HEK293 (cell line): ENCODE measurements at regions not wholly inside any gene's neighbourhood (a gene's known extent, or its start where the extent isn't known, plus 50 kb on each side); places are given as distances from the start of the nearest gene placed in this dataset.

Source experiments
- CTCF ChIA-PET: fragments of 350-600 bp; formaldehyde crosslinking; extraction: SDS; loops from one replicate; lab custom pipeline; 2021; ENCODE audit warnings: antibody characterized with exemption; lab: Yijun Ruan, JAX
- POLR2A ChIA-PET: fragments of 300-600 bp; formaldehyde crosslinking; extraction: SDS; loops from one replicate; lab custom pipeline; 2020; ENCODE audit warnings: antibody characterized with exemption, inconsistent platforms; lab: Yijun Ruan, JAX
- H3K27ac ChIP-seq: fragments of 200-500 bp; sonication (Bioruptor generic); 2 replicates; pipeline ENCODE4 v1.5.1; 2014; ENCODE audit warnings: low read depth, low read length, control low read depth, inconsistent platforms; ENCODE audit errors: extremely low read depth
- H3K36me3 ChIP-seq, 2 experiments: fragments of 200-500 bp in 1 of 2; sonication (Bioruptor generic) in 1 of 2; 1 replicate in 1 of 2; 2 replicates in 1 of 2; pipeline ENCODE4 v1.5.1; 2014 to 2017; ENCODE audit warnings: inconsistent platforms in 2 of 2, low read length in 2 of 2; ENCODE audit not compliant: control insufficient read depth in 2 of 2, insufficient read depth in 1 of 2
- H3K4me1 ChIP-seq: fragments of 200-500 bp; sonication (Bioruptor generic); 2 replicates; pipeline ENCODE4 v1.5.1; 2014; ENCODE audit warnings: mild to moderate bottlenecking, low read length, inconsistent platforms; ENCODE audit not compliant: control insufficient read depth, insufficient read depth
- H3K4me3 ChIP-seq: 2 replicates; pipeline ENCODE4 v1.5.1; 2011; ENCODE audit warnings: low read depth, mild to moderate bottlenecking, control low read depth, low read length, moderate library complexity
- H3K9me3 ChIP-seq: fragments of 200-500 bp; sonication (Bioruptor generic); 2 replicates; pipeline ENCODE4 v1.5.1; 2014; ENCODE audit warnings: low read depth, low read length, inconsistent platforms; ENCODE audit not compliant: control insufficient read depth, insufficient read depth
- EGR2 ChIP-seq: fragments of 450-650 bp; formaldehyde crosslinking; IDR thresholded peaks from 2 replicates; pipeline ENCODE4 v1.5.1; 2016; ENCODE audit warnings: low read depth, missing biosample characterization, missing genetic modification characterization
- INSM2 ChIP-seq: fragments of 450-650 bp; formaldehyde crosslinking; IDR thresholded peaks from 2 replicates; pipeline ENCODE4 v1.5.1; 2016; ENCODE audit warnings: missing biosample characterization, missing genetic modification characterization
- KLF10 ChIP-seq: fragments of 450-650 bp; IDR thresholded peaks from 2 replicates; pipeline ENCODE4 v1.5.1; 2018; ENCODE audit warnings: missing biosample characterization, mild to moderate bottlenecking, missing genetic modification characterization
- OVOL3 ChIP-seq: fragments of 450-650 bp; formaldehyde crosslinking; IDR thresholded peaks from 2 replicates; pipeline ENCODE4 v1.5.1; 2016; ENCODE audit warnings: missing biosample characterization, missing genetic modification characterization
- SALL2 ChIP-seq: fragments of 450-650 bp; formaldehyde crosslinking; IDR thresholded peaks from 2 replicates; pipeline ENCODE4 v1.5.0; 2017; ENCODE audit warnings: missing biosample characterization, mild to moderate bottlenecking, missing genetic modification characterization, borderline replicate concordance
- SP2 ChIP-seq: fragments of 450-650 bp; formaldehyde crosslinking; IDR thresholded peaks from 2 replicates; pipeline ENCODE4 v1.5.1; 2016; ENCODE audit warnings: missing biosample characterization, missing genetic modification characterization
- TSHZ1 ChIP-seq: fragments of 450-650 bp; formaldehyde crosslinking; IDR thresholded peaks from 2 replicates; pipeline ENCODE4 v1.5.1; 2016; ENCODE audit warnings: missing biosample characterization, missing genetic modification characterization, borderline replicate concordance
- ZNF132 ChIP-seq: fragments of 450-650 bp; formaldehyde crosslinking; IDR thresholded peaks from 2 replicates; pipeline ENCODE4 v1.5.1; 2017; ENCODE audit warnings: missing biosample characterization, missing genetic modification characterization, borderline replicate concordance
- ZNF16 ChIP-seq: fragments of 450-650 bp; formaldehyde crosslinking; IDR thresholded peaks from 2 replicates; pipeline ENCODE4 v1.5.1; 2016; ENCODE audit warnings: low read depth, missing biosample characterization, missing genetic modification characterization
- ZNF169 ChIP-seq: fragments of 450-650 bp; formaldehyde crosslinking; IDR thresholded peaks from 2 replicates; pipeline ENCODE4 v1.5.1; 2016; ENCODE audit warnings: missing biosample characterization, missing genetic modification characterization
- ZNF221 ChIP-seq: fragments of 450-650 bp; formaldehyde crosslinking; IDR thresholded peaks from 2 replicates; pipeline ENCODE4 v1.5.1; 2017; ENCODE audit warnings: missing biosample characterization, missing genetic modification characterization, borderline replicate concordance
- ZNF24 ChIP-seq: fragments of 450-650 bp; formaldehyde crosslinking; IDR thresholded peaks from 2 replicates; pipeline ENCODE4 v1.5.1; 2016; ENCODE audit warnings: missing biosample characterization, missing genetic modification characterization
- ZNF248 ChIP-seq: fragments of 450-650 bp; formaldehyde crosslinking; IDR thresholded peaks from 2 replicates; pipeline ENCODE4 v1.5.1; 2017; ENCODE audit warnings: missing biosample characterization, missing genetic modification characterization
- ZNF514 ChIP-seq: fragments of 450-650 bp; formaldehyde crosslinking; IDR thresholded peaks from 2 replicates; pipeline ENCODE4 v1.5.1; 2016; ENCODE audit warnings: missing biosample characterization, missing genetic modification characterization
- ZNF521 ChIP-seq: fragments of 450-650 bp; formaldehyde crosslinking; IDR thresholded peaks from 2 replicates; pipeline ENCODE4 v1.5.1; 2017; ENCODE audit warnings: missing biosample characterization, mild to moderate bottlenecking, missing genetic modification characterization
- ZNF555 ChIP-seq: fragments of 450-650 bp; formaldehyde crosslinking; conservative IDR thresholded peaks from 2 replicates; pipeline ENCODE4 v1.5.1; 2017; ENCODE audit warnings: missing biosample characterization, mild to moderate bottlenecking, missing genetic modification characterization, inconsistent platforms
- ZNF580 ChIP-seq: fragments of 450-650 bp; formaldehyde crosslinking; IDR thresholded peaks from 2 replicates; pipeline ENCODE4 v1.5.1; 2016; ENCODE audit warnings: missing biosample characterization, missing genetic modification characterization
- ZNF585B ChIP-seq: fragments of 450-650 bp; formaldehyde crosslinking; IDR thresholded peaks from 2 replicates; pipeline ENCODE4 v1.5.1; 2016; ENCODE audit warnings: missing biosample characterization, missing genetic modification characterization
- ZNF621 ChIP-seq: fragments of 450-650 bp; formaldehyde crosslinking; IDR thresholded peaks from 2 replicates; pipeline ENCODE4 v1.5.1; 2017; ENCODE audit warnings: missing biosample characterization, missing genetic modification characterization
- ZNF660 ChIP-seq: fragments of 450-650 bp; IDR thresholded peaks from 2 replicates; pipeline ENCODE4 v1.5.1; 2018; ENCODE audit warnings: missing biosample characterization, mild to moderate bottlenecking, missing genetic modification characterization

- TF ChIP-seq ZNF621 (tag by site-specific recombination): no peak
Observed at GRCh38 chr3:5673521-5673920, 486.0 kb downstream of the EDEM1 start (continued).

- no peaks in the 10 kb centered on the region for H3K4me1 ChIP-seq
- H3K9me3 ChIP-seq: no peaks in the 10 kb centered on the region
- H3K27ac ChIP-seq: no peak overlapping the region
- H3K4me3 ChIP-seq: no peak overlapping the region
- ChIA-PET POLR2A (no interaction called here), CTCF (no interaction called here)
- H3K36me3 ChIP-seq: no peaks in the 10 kb centered on the region
- no peak for TF ChIP-seq ZNF248 (tag by site-specific recombination)
- no peak for TF ChIP-seq ZNF555 (tag by site-specific recombination)
- no peak for TF ChIP-seq INSM2 (tag by site-specific recombination)
- TF ChIP-seq EGR2 (tag by site-specific recombination): no peak
- no peak for TF ChIP-seq OVOL3
- TF ChIP-seq ZNF221 (tag by site-specific recombination): no peak
- no peak for TF ChIP-seq KLF10 (tag by site-specific recombination)
- no peak for TF ChIP-seq ZNF521 (tag by site-specific recombination)
- TF ChIP-seq ZNF169 (tag by site-specific recombination): no peak
- TF ChIP-seq ZNF24 (tag by site-specific recombination): no peak
Observed at GRCh38 chr3:5675319-5675718, 487.8 kb downstream of the EDEM1 start.

GRCh38 chr3:5677555-5677954, 490.0 kb downstream of the EDEM1 start:
- no peaks in the 10 kb centered on the region for H3K36me3 ChIP-seq
- H3K4me3 ChIP-seq: no peak overlapping the region
- CTCF ChIA-PET: interaction anchor here (0.6 kb wide), 1 partner anchor 480 kb away, joined by 4 read pairs; no protein-coding TSS in a partner anchor
- no peaks in the 10 kb centered on the region for H3K4me1 ChIP-seq
- H3K27ac ChIP-seq: no peak overlapping the region
- H3K9me3 ChIP-seq: no peaks in the 10 kb centered on the region
- POLR2A ChIA-PET: no interaction called here
- TF ChIP-seq ZNF660 (tag by site-specific recombination) (no peak), SP2 (tag by site-specific recombination) (no peak), ZNF16 (tag by site-specific recombination) (no peak), ZNF132 (tag by site-specific recombination) (no peak), SALL2 (tag by site-specific recombination) (no peak), ZNF514 (tag by site-specific recombination) (no peak)

GRCh38 chr3:5678248-5678647, 490.7 kb downstream of the EDEM1 start:
- TF ChIP-seq TSHZ1 (no peak), ZNF585B (tag by site-specific recombination) (no peak), ZNF580 (tag by site-specific recombination) (no peak)
- no peak overlapping the region for H3K4me3 ChIP-seq

More at GRCh38 chr3:5678248-5678647, 490.7 kb downstream of the EDEM1 start:
- no peaks in the 10 kb centered on the region for H3K36me3 ChIP-seq
- no peak overlapping the region for H3K27ac ChIP-seq
- no peaks in the 10 kb centered on the region for H3K9me3 ChIP-seq
- no peaks in the 10 kb centered on the region for H3K4me1 ChIP-seq
- POLR2A ChIA-PET: no interaction called here
- CTCF ChIA-PET: interaction anchor here (0.6 kb wide), 1 partner anchor 1109 kb away, joined by 3 read pairs; no protein-coding TSS in a partner anchor
